ENCODE measurements at regions not wholly inside any gene's neighbourhood (a gene's known extent, or its start where the extent isn't known, plus 50 kb on each side); places are given as distances from the start of the nearest gene placed in this dataset.

GRCh38 chr7:10910447-10910846, 63.2 kb upstream of the PHF14 start:
- Histone ChIP-seq H3K4me1 (ENCODE audit: control insufficient read depth in 1 of 2, extremely low read depth in 1 of 2, insufficient read depth in 2 of 2, low read length in 2 of 2) (no peaks in the 10 kb centered on the region), H3K27me3 (replicated peaks in 1 of 2; ENCODE audit: control insufficient read depth in 2 of 2, extremely low read depth in 1 of 2, insufficient read depth in 2 of 2, low read length in 1 of 2) (peaks cover 0 to under 1% of the 10 kb centered on the region in 2 experiments), H3K4me3 (ENCODE audit: control insufficient read depth in 1 of 2, extremely low read depth in 1 of 2, low read length in 1 of 2) (no peak overlapping the region), H3K9me3 (no peaks in the 10 kb centered on the region), H3K36me3 (ENCODE audit: control insufficient read depth in 2 of 2, extremely low read depth in 1 of 2, insufficient read depth in 1 of 2, low read length in 1 of 2) (no peaks in the 10 kb centered on the region), H3K27ac (ENCODE audit: low read length) (no peak overlapping the region)
- ChIA-PET POLR2A (no interaction called here), CTCF (no interaction called here)
- no peak for ATAC-seq (replicated peaks in 1 of 4)
- no peaks in the 10 kb centered on the region for H3K36me3 Mint-ChIP-seq
- H3K4me1 Mint-ChIP-seq: no peaks in the 10 kb centered on the region
- WGBS (ENCODE audit: insufficient coverage): 100% methylated on average over 1 of the region's 2 CpGs
- H3K4me3 Mint-ChIP-seq: no peak overlapping the region
- peaks cover 3 to 12% of the 10 kb centered on the region in 2 donors for H3K27me3 Mint-ChIP-seq
- peaks cover 0 to 9% (median 3%) of the 10 kb centered on the region in 3 donors for H3K9me3 Mint-ChIP-seq
- H3K27ac Mint-ChIP-seq: no peak overlapping the region
- DNase-seq: no peak

DNA sequence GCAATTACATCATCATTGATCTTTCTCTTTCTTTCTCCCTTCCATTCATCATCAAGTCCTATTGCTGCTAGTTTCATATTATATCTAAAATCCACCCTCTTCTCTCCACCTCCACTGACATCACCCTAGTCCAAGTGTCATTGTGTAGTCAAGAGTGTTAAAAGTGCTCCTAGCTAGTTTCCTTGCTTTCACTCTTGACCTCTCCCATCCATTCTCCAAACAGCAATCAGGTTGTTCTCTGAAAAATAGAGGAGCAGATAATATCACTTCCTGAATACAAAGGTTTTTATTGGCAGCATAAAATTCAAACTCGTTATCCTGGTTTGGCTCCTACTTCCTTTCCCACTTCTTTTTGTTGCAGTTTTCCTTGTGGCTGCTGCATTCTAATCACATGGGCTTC, 61.6 kb upstream of the PHF14 start:
- no peak overlapping the region for H3K4me3 Mint-ChIP-seq
- H3K4me1 Mint-ChIP-seq: no peaks in the 10 kb centered on the region
- H3K9me3 Mint-ChIP-seq: peaks cover 0 to 9% (median 3%) of the 10 kb centered on the region in 3 donors
- Histone ChIP-seq H3K9me3 (no peaks in the 10 kb centered on the region), H3K4me3 (ENCODE audit: control insufficient read depth in 1 of 2, extremely low read depth in 1 of 2, low read length in 1 of 2) (no peak overlapping the region), H3K36me3 (ENCODE audit: control insufficient read depth in 2 of 2, extremely low read depth in 1 of 2, insufficient read depth in 1 of 2, low read length in 1 of 2) (no peaks in the 10 kb centered on the region), H3K27me3 (replicated peaks in 1 of 2; ENCODE audit: control insufficient read depth in 2 of 2, extremely low read depth in 1 of 2, insufficient read depth in 2 of 2, low read length in 1 of 2) (peaks cover 0 to 3% of the 10 kb centered on the region in 2 experiments), H3K4me1 (ENCODE audit: control insufficient read depth in 1 of 2, extremely low read depth in 1 of 2, insufficient read depth in 2 of 2, low read length in 2 of 2) (no peaks in the 10 kb centered on the region), H3K27ac (ENCODE audit: low read length) (no peak overlapping the region)
- H3K36me3 Mint-ChIP-seq: no peaks in the 10 kb centered on the region
- no peak for ATAC-seq (replicated peaks in 1 of 4)
- no peak for DNase-seq
- peaks cover 4 to 12% of the 10 kb centered on the region in 2 donors for H3K27me3 Mint-ChIP-seq
- no peak overlapping the region for H3K27ac Mint-ChIP-seq
- no CpG with 5 or more reads among the region's 1 CpG for WGBS (ENCODE audit: insufficient coverage)
- POLR2A ChIA-PET: no interaction called here
- CTCF ChIA-PET: no interaction called here

GRCh38 chr7:10913457-10913856, 60.2 kb upstream of the PHF14 start:
- H3K27ac ChIP-seq (ENCODE audit: low read length): no peak overlapping the region
- no peaks in the 10 kb centered on the region for H3K9me3 ChIP-seq
- Mint-ChIP-seq H3K27me3 (peaks cover 4 to 15% of the 10 kb centered on the region in 2 donors), H3K9me3 (peaks cover 0 to 9% (median 3%) of the 10 kb centered on the region in 3 donors), H3K4me3 (no peak overlapping the region), H3K36me3 (no peaks in the 10 kb centered on the region), H3K4me1 (no peaks in the 10 kb centered on the region), H3K27ac (no peak overlapping the region)
- no peak for DNase-seq
- H3K36me3 ChIP-seq (ENCODE audit: control insufficient read depth in 2 of 2, extremely low read depth in 1 of 2, insufficient read depth in 1 of 2, low read length in 1 of 2): no peaks in the 10 kb centered on the region
- no CpG with 5 or more reads among the region's 2 CpGs for WGBS (ENCODE audit: insufficient coverage)
- no peak overlapping the region for H3K4me3 ChIP-seq (ENCODE audit: control insufficient read depth in 1 of 2, extremely low read depth in 1 of 2, low read length in 1 of 2)
- ChIA-PET CTCF (no interaction called here), POLR2A (no interaction called here)
- H3K27me3 ChIP-seq (replicated peaks in 1 of 2; ENCODE audit: control insufficient read depth in 2 of 2, extremely low read depth in 1 of 2, insufficient read depth in 2 of 2, low read length in 1 of 2): peaks cover 0 to 3% of the 10 kb centered on the region in 2 experiments
- no peak for ATAC-seq (replicated peaks in 1 of 4)
- no peaks in the 10 kb centered on the region for H3K4me1 ChIP-seq (ENCODE audit: control insufficient read depth in 1 of 2, extremely low read depth in 1 of 2, insufficient read depth in 2 of 2, low read length in 2 of 2)

GRCh38 chr7:10918093-10918590, 55.5 kb upstream of the PHF14 start:
- Mint-ChIP-seq H3K27me3 (peaks cover 4 to 12% of the 10 kb centered on the region in 2 donors), H3K4me3 (no peak overlapping the region), H3K27ac (no peak overlapping the region), H3K36me3 (no peaks in the 10 kb centered on the region), H3K9me3 (no peaks in the 10 kb centered on the region), H3K4me1 (peaks cover 0 to 2% (median 0%) of the 10 kb centered on the region in 3 donors)
- no CpG with 5 or more reads among the region's 4 CpGs for WGBS (ENCODE audit: insufficient coverage)
- Histone ChIP-seq H3K4me1 (ENCODE audit: control insufficient read depth in 1 of 2, extremely low read depth in 1 of 2, insufficient read depth in 2 of 2, low read length in 2 of 2) (no peaks in the 10 kb centered on the region), H3K36me3 (ENCODE audit: control insufficient read depth in 2 of 2, extremely low read depth in 1 of 2, insufficient read depth in 1 of 2, low read length in 1 of 2) (no peaks in the 10 kb centered on the region), H3K4me3 (ENCODE audit: control insufficient read depth in 1 of 2, extremely low read depth in 1 of 2, low read length in 1 of 2) (no peak overlapping the region), H3K27ac (ENCODE audit: low read length) (no peak overlapping the region), H3K9me3 (no peaks in the 10 kb centered on the region), H3K27me3 (replicated peaks in 1 of 2; ENCODE audit: control insufficient read depth in 2 of 2, extremely low read depth in 1 of 2, insufficient read depth in 2 of 2, low read length in 1 of 2) (peaks cover 0 to 3% of the 10 kb centered on the region in 2 experiments)
- ATAC-seq (replicated peaks in 1 of 4) (no peak), DNase-seq (no peak)
- CTCF ChIA-PET: no interaction called here
- POLR2A ChIA-PET: interaction anchor here in 1 of 2 donors (0.6 kb wide), 1 partner anchor 136 kb away, joined by 3 read pairs; no protein-coding TSS in a partner anchor

DNA sequence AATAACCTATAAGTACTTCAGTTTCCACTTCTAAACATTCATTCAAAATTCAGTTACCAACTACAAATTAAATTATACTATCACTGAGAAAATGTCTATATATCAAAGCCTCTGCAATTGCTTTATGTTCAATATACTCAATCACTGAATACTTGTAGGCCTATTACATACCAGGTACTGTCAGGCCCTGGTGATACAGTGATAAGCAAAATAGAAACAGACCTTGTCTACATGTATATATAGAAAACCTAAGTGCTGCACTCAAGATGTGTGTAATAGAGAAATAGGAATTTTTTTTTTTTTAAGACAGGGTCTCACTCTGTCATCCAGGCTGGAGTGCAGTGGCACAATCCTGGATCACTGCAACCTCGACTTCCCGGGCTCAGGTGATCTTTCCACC, 53.7 kb upstream of the PHF14 start:
- Mint-ChIP-seq H3K4me3 (no peak overlapping the region), H3K27me3 (peaks cover 3 to 4% of the 10 kb centered on the region in 2 donors), H3K27ac (no peak overlapping the region), H3K4me1 (peaks cover 0 to 2% (median 0%) of the 10 kb centered on the region in 3 donors), H3K36me3 (no peaks in the 10 kb centered on the region), H3K9me3 (no peaks in the 10 kb centered on the region)
- DNase-seq: no peak
- Histone ChIP-seq H3K27me3 (replicated peaks in 1 of 2; ENCODE audit: control insufficient read depth in 2 of 2, extremely low read depth in 1 of 2, insufficient read depth in 2 of 2, low read length in 1 of 2) (peaks cover 0 to 3% of the 10 kb centered on the region in 2 experiments), H3K27ac (ENCODE audit: low read length) (no peak overlapping the region), H3K4me3 (ENCODE audit: control insufficient read depth in 1 of 2, extremely low read depth in 1 of 2, low read length in 1 of 2) (no peak overlapping the region), H3K36me3 (ENCODE audit: control insufficient read depth in 2 of 2, extremely low read depth in 1 of 2, insufficient read depth in 1 of 2, low read length in 1 of 2) (no peaks in the 10 kb centered on the region), H3K4me1 (ENCODE audit: control insufficient read depth in 1 of 2, extremely low read depth in 1 of 2, insufficient read depth in 2 of 2, low read length in 2 of 2) (no peaks in the 10 kb centered on the region), H3K9me3 (no peaks in the 10 kb centered on the region)
- no CpG with 5 or more reads among the region's 2 CpGs for WGBS (ENCODE audit: insufficient coverage)
- ChIA-PET POLR2A (no interaction called here), CTCF (interaction anchor here in 1 of 2 donors (1.2 kb wide), 1 partner anchor 8 kb away, joined by 4 read pairs; no protein-coding TSS in a partner anchor)
- ATAC-seq (replicated peaks in 1 of 4): no peak

All from T-cell (primary cell).